Left lobe of liver (tissue), 2 donors: ENCODE measurements at regions not wholly inside any gene's neighbourhood (a gene's known extent, or its start where the extent isn't known, plus 50 kb on each side); places are given as distances from the start of the nearest gene placed in this dataset.
A peak's percentile ranks its signal among the peaks of the same experiment; 100 is the strongest.
"Not testable (repeated sequence)": the region's sequence is repeated elsewhere in the genome, so short reads cannot be mapped to it uniquely, and the experiment has no call there.

Experiments
- ATAC-seq: fragments of 200-7000 bp; cut with Tn5 transposase; one replicate; pipeline ENCODE4 v1.9.1; 2020; ENCODE audit warnings: mild to moderate bottlenecking, moderate library complexity
- DNase-seq: peaks from one replicate; pipeline ENCODE4 v3.0.0-alpha.2; 2020; ENCODE audit warnings: low spot score
- donor health status: DM: no; HTN: no; CAD: no; lungs with moderate emphysema.
- donor health status: DM: no; HTN: yes; CAD: no.

DNA sequence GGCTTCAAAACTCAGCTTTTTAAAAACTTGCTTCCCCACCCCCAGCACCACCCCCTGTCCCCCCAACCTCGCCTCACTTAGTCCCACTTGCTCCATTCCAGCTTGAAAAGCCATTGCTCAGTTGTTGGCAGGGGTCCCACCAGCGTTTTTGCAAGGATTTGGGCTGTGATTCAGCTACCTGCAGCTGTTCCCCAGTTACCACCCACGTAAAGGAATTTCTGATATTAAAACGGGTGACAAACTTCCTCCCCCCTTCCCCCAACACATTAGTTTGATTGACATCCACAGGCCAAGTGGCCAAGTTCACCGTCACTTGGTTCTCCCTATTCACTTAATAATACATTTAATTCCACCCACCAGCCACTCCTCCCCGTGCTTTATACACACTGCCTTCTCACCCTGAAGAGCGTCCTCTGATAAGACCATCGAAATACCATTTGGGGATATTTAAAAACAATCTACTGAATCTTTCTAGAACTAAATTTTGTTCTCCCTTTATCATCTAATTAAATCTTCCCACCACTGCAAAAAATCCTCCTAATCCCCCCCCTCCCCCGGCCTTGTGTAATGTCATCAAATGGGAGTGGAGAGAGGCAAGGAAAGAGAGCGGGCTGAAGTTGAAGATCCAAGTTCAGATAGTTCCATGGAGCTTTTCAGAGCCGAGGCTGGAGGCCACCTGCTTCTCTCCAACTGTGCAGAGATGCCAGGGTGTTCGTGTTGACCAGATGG is 55.1 kb downstream of the SOX9 start:
- ATAC-seq = no peak
- no peak for DNase-seq

DNA sequence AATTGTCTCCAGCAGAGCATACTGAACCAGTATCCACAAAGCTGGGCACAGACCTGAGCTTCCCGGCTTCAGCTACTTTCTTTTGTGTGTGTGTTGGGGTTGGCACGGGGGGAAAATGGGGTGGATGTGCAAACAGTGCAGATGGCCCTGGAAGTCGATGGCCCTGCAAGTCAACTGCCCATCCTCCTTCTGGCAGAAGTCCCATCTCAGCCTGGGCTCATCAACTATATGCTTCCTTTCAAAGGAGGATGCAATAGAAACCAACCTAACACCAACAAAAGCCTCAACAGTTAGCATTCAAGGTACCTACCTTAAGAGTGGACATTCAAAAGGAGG is 55.7 kb downstream of the SOX9 start:
- ATAC-seq = no peak
- no peak for DNase-seq

DNA sequence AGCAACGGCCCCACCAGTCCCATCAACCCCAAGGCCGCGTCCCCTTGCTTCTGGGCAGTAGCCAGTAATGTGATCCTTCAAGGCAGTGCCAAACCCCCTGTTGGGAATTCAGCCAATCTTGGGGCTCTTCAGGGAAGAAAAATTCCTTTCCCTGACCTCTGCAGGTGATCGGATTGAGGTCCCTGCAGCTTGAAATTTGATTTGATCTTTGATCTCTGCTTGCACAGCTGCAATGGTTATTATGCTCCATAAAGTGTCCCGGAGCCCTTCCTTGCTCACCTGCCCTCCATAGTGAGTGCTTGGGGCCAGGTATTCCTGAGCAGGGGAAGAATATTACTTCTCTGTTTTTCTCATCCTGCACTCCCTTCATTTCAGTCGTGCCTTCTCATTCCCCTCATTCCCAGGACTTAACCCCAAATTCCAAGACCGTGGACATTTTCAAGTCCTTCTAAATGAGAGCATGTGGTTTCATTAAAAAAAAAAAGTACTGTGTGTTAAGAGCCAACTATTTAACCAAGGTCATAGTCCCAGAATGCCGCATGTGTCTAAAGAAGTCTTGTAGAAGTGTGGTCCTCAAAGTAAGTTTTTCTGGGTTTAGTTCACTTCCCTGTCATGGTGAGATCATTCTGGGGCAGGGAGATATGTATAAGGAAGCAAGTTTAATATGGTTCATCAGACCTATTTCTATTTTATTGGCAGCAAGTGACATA is 56.3 kb downstream of the SOX9 start:
- DNase-seq (no peak), ATAC-seq (no peak)

DNA sequence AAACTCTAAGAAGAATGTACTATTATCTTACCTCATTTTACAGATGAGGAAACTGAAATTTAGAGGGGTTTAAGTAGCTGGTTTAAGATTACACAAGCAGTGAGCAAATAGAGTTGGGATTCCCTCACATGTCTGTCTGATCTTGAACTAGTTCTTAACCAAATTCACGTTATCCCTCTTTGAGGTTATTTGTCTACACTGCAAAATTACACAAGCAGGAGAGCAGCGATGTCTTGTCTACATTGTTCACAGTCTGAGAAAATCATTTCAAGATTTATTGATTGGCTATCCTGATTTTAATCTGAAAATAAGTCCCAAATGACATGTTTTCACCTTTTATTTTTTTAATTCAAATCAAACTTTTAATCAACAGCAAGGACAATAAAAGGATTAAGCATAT is 56.9 kb downstream of the SOX9 start:
- DNase-seq (no peak), ATAC-seq (no peak)

DNA sequence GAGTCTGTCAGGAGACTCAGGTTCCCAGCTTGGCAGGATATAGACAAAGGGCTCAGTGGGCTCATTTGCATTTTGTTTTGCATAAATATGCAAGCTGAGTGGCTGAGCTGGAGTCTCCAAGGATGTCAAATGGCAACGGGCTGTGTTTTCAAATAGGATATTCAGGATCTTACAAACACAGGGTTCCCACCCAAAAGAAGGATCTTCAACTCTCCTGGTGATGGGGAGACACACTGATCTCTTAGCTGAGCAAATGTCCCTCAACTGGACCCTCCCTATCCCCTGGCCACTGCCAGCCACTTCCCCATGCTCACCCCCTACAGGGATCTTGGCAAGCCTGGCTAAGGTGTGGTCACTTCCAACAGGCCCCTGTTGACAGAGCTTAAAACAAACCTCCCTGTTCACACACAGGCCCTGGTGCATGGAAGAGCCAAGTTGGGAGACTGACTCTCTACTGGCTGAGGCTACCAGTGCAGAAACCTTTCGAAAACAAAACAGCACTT is 61.6 kb downstream of the SOX9 start:
- ATAC-seq = peak; percentile 35
- no peak for DNase-seq

DNA sequence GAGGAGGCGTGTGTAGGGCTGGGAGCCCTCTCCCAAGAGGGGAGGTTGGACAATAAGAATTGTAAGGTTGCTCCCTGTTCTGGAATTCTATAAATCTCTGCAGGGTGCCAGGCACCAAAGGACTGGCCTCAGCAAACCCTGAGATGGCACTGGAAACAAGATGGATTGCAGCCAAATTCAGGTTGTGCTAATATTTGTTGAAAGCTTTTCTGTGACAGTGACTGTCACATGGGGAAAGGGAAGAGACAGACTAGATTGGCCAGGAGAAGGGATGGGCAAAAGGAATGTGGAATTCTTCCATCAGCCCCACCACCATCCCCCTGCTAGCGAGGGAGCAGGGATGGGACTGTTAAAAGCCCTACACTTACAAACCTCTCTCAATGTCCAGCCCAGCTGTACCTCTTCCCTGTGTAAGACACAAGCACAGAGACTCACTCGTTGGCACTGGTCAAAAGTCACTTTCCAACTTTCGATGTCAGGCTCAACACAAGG is 62.4 kb downstream of the SOX9 start:
- peak; percentile 92 for ATAC-seq
- DNase-seq = peak; percentile 60

DNA sequence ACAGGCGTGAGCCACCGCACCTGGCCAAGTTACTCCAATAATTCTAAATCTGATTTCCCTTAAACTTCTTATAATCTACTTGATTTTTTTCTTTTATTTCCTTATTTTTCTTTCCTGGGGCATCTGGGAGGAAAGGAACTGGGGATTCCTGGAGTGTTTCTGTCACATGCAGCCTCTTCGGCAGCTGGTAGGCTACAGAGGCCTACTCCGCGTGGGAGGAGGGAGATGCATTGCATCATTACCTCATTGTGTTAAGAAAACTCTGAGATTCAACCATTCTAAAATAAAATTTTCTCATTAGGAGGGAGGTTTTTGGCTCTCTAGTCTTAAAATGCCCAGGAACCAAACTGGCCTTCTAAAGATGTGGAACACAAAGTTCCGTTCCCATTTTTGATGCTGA is 64.0 kb downstream of the SOX9 start:
- no peak for DNase-seq
- no peak for ATAC-seq

DNA sequence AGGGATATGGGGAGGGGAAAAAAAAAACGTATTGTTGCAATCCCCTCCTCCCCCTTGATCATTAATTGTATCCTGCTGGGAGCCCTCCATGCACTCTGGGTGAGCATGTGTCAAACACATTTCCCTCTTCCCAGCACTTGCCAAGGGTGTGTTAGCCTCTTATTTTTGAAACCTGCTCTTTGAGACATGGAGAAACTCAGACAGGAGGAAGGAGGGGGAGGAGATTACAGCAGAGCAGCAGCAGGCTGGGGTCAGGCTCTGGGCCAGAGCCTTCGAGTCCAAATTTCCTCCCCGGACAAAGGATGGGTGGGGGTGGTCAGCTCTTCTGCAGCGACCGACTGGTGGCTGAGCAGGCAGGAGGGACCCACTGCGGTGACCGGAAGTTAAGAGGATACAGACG is 64.7 kb downstream of the SOX9 start:
- DNase-seq (no peak), ATAC-seq (no peak)

DNA sequence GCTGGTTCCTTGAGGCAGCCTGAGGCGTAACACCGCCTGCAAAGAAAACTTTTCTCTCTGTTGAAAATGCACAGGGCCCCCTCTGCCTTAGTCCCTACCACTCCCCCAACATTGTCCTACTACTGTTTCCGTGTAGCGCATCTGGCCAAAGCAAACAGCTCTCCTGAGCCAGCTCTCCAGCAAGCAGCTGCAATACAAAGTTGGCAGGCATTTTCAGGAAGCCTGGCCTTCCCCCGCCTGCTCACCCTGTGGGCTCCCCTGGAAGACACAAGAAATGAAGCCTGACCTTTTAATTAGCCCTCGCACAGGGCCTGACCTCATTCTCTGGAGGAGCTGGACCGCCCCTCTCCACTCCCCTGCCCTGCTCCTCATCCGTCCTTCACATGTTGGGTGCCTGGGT is 66.7 kb downstream of the SOX9 start:
- ATAC-seq (peak; percentile 48), DNase-seq (no peak)

DNA sequence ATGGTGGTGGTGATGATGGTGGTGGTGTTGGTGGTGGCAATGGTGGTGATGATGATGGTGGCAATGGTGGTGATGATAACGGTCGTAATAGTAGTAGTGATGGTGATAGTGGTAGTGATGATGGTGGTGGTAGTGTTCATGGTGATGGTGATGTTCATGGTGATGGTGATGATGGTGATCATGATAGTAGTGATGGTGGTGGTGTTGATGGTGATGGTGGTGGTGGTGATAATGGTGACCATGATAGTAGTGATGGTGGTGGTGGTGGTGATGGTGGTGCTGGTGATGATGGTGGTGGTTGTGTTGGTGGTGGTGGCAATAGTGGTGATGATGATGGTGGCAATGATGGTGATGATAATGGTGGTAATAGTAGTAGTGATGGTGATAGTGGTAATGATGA is 68.0 kb downstream of the SOX9 start:
- no peak for ATAC-seq
- DNase-seq = no peak

DNA sequence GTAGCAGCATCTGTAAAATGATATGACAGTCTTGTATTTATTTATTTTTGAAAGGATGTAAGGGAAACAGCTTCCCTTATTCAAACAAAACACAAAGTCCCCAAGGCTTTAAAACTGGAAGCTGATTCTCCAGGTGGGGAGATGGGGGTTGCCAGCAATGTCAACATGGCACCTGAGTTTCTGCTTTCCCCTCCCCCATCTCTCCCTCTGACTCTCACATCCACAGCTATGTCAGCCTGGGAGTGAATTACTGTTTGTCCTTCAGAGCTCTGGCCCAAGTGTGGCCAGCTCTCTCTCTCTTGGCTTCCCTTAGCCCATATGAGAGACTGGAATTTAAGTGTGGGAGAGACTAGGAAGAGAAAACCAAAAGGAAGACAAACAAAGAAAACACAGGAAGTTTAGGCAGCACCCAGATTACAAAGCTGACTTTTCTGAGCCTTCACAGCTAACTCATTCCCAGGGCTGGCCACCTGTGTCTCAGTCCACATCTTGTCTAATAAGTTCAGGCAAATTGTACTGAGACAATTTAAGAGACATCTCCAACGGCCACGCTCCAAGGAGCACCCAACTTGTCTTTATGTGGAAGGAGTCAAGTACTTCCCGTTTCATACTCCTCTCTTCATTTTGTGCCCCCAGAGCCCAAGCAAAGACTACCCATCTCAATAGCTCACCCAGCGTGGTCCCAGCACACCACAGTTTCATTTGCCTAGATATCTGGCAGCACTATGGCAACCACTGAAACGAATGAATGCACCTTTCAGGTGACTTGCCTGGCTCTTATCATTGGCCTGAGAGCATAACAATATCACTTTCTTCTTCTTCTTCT is 69.2 kb downstream of the SOX9 start:
- no peak for ATAC-seq
- no peak for DNase-seq

DNA sequence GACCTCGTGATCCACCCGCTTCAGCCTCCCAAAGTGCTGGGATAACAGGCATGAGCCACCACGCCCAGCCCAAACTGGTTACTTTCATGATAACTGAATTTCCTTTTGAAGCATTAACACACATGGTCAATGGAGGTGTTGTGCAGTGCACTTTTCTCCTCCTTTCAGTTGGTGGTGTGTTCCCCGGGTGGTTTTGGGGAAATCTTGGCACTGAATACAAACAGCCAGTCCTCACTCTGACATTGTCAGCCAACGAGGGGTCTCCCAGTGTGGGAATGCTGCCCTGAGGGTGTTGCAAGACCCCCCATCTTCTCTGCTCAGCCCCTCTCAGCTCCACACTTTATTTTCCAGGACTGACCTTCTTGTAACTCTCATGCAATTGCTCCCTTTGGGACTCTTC is 70.5 kb downstream of the SOX9 start:
- no peak for DNase-seq
- no peak for ATAC-seq

DNA sequence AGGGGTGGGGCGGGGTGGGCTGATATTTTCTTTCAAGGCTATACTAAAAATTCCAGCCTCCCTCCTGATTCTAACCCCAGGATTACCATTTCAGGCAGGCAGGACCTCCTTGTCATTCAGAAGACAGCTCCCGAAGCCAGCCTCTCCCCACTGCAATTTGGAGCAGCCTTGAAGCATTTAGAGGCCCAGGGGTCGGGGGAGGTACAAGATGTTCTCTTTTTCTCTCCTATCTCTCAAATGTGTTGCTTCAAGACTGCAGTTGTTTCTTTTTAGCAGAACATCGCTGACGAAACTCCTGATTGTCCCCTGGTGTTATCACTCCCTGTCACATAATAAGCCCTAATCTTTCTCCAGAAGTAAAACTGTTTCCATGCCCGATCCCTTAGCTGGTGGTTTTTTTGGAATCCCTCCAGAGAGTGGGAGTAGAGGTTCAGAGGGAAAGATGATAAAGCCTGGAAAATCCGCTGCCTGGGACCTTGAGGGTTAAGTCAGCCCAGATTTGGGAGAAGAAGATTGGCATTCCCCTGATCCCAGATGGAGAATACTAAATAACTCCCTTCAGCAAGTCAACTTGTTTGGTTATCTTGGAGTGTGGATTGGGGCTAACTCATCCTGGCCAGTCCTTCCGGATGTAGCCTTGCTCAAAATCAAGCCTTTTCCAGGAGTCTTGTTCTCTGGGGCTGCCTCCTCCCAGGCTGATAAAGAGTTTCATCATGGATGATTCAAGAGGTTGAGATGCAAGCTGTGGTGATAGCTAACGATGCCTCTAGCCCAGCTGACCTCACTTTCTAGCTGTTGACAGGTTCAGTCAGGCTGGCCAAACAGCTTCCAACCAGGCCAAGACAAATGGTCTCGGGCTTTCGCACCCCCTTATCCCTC is 71.3 kb downstream of the SOX9 start:
- DNase-seq (no peak), ATAC-seq (no peak)

DNA sequence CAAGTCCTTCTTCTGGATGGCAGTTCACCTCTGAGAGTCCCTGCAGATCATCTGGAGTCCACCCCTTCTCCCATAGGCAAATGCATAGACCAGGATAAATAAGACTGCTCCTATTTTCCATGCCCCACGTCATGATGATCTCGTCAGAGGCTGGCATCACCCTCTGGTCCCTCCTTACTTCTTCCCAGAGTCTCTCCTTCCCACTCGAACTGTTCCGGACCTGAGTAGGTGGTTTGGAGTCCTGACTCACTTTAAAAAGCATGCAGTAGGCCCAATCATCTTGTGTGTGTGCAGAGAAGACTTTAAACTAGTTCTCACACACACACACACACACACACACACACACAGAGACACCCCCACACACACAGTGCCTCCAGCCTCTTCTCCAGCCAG is 72.0 kb downstream of the SOX9 start:
- DNase-seq (no peak), ATAC-seq (no peak)

DNA sequence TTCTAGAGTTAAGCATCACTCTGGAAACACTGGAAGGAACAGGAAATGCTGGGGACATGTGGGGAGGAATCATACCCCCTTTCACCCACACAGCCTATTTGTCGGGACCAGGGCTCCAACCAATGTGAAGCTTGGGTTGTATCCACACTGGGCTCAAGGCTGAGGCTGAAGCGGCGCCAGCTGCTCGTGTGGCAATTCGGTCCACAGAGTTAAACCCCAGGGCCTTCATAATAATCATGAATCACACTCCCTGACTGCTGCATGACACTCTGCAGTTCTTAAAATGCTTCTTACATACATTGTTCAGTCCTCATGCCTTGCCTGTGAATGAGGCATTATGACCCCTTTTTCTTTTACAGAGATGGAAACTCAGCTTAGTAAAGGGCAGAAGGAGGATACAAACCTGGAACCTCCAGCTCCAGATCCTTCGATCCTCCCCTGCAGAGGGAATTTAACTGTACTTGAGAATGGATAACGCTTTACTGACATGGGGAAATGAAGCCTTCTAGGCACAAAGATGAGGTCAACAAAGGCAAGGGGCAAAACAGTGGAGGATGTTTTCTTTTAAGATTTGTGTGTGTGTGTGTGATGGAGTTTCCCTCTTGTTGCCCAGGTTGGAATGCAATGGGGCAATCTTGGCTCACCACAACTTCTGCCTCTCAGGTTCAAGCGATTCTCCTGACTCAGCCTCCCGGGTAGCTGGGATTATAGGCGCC is 72.7 kb downstream of the SOX9 start:
- ATAC-seq (no peak), DNase-seq (no peak)

DNA sequence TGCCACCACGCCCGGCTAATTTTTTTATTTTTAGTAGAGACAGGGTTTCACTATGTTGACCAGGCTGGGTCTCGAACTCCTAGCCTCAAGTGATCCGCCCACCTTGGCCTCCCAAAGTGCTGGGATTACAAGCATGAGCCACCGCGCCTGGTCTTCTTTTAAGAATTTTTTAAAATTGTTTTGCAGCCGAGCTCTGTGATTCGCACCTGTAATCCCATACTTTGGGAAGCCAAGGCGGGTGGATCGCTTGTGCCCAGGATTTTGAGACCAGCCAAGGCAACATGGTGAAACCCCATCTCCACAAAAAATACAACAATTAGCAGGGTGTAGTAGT is 73.3 kb downstream of the SOX9 start:
- ATAC-seq = not testable (repeated sequence)

DNA sequence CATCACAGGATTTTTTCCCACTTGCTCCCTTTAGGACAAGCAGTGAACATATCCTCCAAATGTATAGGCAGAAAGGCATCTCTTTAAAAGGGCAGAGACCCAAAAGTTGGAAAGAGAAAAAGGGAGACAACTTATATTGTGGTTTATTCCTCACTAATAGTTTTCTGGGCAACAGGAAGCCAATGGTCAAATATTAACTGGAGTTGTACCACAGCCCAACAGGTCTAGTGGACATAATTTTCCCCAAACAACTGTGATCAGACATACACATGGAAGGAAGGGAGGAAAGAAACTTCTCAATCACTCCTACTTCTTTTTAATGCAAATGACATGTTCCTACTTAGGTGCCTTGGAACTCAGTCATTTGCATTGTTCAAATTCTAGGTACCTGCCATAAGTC is 78.4 kb downstream of the SOX9 start:
- DNase-seq (no peak), ATAC-seq (no peak)

More for the DNA sequence above, 73.3 kb downstream of the SOX9 start:
- DNase-seq = not testable (repeated sequence)

DNA sequence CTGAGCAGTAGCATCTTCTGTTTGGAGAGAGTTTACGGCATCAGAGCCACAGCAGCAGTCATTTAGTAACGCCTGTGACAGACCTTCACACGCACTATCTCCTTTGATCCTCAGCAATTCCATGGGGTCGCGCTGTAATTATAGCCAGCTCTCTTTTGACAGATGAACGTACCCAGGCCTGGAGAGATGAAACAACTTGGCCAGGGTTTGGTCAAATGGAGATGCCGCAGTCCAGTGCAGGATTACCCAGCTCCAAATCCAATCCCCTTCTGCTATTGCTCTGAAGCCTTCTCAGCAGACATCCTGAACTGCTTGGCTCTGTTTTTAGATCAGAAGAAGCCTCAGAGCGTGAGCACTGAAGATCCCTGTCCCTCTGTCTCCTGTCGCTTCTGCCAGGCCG is 83.9 kb downstream of the SOX9 start:
- DNase-seq (no peak), ATAC-seq (no peak)

DNA sequence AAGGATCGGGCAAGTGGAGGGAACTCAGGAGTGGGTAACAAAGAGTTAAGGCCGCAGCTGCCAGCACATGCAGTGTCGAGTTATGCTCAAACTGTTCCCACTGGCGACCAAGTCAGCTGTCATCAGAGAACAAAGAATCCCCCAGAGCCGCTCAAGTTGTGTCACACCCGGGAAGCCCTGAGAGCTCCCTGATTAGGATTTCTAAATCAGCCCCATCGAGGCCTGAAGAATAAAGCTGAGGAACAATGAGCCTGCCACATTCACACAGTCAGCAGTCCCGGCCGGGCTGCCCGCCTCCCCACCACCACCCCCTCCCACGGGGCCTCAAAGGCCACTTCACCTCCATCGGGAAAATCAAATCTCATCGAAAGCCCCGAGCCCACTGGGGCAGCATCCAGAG is 84.5 kb downstream of the SOX9 start:
- ATAC-seq (no peak), DNase-seq (no peak)

DNA sequence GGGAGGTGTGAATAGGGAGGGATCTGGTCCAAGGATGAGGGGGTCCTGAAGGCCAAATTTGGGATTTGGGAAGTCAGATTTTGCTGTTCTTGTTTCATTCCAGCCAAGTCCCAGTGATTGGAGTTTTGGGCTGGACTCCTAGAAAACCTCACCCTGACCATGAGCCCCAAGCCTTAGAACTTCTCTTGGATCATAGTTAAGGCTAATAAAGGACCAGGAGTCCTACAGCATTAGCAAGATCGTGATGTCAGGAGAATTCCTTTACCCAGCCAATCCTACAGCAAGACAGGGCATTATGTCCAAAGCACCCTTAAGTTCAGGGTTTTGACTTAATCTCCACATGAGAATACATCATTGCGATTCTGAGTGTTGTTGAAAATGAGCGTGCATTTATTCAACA is 85.0 kb downstream of the SOX9 start:
- DNase-seq = no peak

More for the DNA sequence above, 85.0 kb downstream of the SOX9 start:
- ATAC-seq = no peak
